ENCODE measurements at regions not wholly inside any gene's neighbourhood (a gene's known extent, or its start where the extent isn't known, plus 50 kb on each side); places are given as distances from the start of the nearest gene placed in this dataset.

DNA sequence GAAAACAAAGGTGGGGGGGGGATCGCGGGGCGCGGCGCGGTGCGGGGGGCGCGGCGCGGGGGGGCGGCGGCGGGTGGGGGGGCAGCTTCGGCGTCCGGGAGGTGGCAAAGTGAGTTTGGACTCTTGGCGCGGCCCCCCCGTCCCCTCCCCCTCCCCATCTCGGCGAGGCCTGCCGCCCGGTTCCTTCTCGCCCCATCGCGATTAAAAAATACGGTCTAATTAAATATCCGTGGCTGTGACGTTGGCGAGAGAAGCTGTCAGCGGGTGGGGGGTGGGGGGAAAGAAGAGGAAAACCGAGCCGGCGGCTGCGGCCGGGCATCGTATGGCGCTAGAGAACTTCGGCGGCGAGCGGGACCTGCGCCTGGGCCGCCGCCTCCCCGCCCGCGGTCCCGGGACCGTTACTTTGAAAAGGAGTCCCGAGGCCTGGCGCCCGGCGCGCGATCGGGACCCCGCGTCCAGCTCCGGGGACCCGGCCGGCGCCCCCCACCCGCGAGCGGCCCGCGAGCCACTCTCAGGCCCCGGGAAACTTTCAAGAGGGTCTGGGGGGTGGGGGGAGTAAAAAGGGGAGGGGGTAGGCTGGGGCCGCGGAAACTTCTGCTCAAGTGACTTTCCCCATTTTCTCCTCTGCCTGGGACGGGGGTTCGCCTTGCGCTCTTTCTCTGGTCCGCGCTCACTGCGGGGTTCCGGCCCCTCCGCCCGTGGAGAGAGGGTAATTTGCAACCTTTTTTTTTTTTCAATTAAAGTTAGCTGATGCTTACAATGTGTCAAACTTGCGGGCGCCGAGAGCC, 146.3 kb upstream of the ZNF536 start:
- intact Hi-C loops (cut with DNase I) = loop anchor here (2.0 to 10.0 kb wide), 4 partner anchors 147 to 426 kb away; partner anchors contain the start of gene ZNF536
- peak in 2 of 10 donors; percentile 52 to 57 for DNase-seq

DNA sequence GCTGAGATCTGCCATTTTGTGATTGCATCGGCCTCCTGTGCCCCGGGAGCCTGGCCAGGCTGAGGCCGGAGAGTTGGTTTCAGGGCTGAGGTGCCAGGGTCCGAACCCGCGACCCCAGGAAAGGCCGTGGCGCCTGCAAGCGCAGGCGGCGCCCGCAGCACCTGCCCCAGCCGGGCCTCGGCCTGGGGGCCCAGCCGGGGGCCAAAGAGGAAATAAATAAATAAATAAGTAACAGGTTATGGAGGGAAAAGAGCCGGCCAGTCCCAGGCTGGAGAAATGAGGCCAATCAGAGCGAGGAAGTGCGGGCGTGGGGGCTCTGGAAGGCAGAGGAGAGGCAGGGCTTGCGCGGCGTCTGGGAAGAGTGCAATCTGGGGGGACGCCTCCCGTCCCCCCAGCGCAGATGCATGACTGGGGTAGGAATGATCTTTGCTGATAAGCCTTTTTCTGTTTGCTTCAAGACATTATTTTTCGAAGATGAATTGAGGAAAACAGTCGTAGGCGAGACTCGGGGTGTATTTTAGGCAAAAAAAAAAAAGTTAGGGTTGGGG, 145.6 kb upstream of the ZNF536 start:
- intact Hi-C loops (cut with DNase I) = loop anchor here (2.0 to 10.0 kb wide), 4 partner anchors 146 to 426 kb away; partner anchors contain the start of gene ZNF536
- peak in 6 of 10 donors; percentile 39 to 91 (median 58) for DNase-seq

DNA sequence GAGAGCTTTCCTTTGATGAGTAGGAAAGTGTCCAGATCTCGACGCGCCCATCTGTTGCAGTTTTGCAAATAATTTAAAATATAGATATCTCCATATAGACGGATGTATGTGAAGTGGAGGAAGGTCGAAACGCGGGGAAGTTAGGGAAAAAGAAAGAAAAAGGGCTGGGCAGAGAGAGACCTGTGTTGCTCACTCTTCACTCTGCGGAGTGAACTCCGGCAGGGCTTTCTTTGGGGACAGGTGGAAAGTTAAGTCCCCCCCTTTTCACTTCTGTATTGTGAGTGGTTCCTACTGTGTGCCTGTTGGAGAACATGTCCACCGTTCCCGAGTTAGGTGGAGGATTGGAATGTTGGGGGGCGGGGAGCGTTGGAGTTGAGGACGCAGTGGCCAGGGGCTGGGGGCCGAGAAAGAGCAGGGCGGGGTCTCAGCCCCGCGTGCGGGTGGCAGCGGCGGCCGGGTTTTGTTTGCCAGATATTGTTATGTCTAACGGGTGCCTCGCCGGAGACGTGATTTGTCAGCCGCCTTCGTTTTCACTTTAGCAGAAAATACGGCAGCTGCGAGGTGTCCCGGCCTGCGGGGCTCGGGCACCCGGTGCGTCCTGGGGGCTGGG, 145.1 kb upstream of the ZNF536 start:
- peak in 2 of 10 donors; percentile 45 to 74 for DNase-seq
- intact Hi-C loops (cut with DNase I) = loop anchor here (2.0 to 10.0 kb wide), 4 partner anchors 146 to 425 kb away; partner anchors contain the start of gene ZNF536

DNA sequence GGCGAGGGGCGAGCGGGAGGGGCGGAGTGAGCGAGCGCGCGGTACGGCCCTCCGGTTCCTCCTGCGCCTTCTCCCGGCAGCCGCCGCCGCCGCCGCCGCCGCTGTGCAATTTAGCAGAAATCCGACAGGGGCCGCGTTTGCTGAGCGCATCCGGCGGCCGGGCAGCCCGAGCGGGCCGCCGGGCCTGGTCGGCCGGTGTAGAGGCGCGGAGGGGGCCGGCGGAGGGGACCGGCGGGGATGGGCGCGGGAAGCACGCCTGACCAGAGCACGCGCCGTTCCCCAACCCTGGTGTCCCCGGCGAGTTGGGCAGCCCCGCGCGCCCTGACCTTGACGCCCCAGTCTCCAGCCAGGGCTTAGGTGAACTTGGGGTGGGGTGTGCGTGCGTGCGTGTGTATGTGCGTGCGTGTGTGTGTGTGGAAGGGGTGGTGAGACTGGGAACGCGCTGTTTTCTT, 144.5 kb upstream of the ZNF536 start:
- DNase-seq = peak; percentile 65 to 97 (median 76)
- intact Hi-C loops (cut with DNase I) = loop anchor here (2.0 to 10.0 kb wide), 4 partner anchors 145 to 425 kb away; partner anchors contain the start of gene ZNF536

DNA sequence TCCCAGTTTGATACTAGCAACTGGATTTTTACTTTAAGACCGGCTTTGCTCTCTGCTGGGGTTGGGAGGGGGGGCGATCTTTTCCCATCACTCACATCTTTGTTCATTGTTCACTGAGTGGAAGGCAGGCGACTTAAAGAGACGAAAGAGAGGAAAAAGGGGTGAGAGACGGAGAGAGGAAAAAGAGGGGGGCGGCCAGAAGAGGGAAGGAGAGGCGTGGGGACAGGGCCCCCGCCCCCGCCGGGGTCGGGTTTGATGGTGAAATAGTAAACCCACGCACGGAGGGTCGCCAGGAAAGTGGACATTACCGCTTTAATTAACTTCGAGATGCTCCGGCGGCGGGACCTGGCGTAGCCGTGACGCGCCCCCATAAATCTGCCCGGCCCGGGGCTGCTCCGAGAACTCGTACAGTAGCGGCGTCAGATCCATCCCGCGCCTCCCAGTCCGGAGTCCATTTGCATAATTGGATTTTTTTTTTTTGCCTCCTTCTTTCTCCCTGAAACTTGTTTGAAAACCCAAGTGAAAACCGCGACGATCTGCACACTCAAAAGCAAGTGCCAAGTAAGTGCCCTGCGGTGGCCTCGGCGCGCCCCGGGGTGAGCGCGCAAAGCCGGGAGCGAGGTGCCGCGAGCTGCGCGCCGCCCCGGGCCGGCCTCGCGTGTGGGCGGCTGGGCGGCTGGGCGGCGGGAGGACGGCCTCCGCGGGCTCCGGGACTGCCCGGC, 143.9 kb upstream of the ZNF536 start:
- intact Hi-C loops (cut with DNase I) = loop anchor here (5.0 to 10.0 kb wide), 3 partner anchors 179 to 424 kb away; no protein-coding TSS in a partner anchor
- peak in 2 of 10 donors; percentile 38 to 89 for DNase-seq

DNA sequence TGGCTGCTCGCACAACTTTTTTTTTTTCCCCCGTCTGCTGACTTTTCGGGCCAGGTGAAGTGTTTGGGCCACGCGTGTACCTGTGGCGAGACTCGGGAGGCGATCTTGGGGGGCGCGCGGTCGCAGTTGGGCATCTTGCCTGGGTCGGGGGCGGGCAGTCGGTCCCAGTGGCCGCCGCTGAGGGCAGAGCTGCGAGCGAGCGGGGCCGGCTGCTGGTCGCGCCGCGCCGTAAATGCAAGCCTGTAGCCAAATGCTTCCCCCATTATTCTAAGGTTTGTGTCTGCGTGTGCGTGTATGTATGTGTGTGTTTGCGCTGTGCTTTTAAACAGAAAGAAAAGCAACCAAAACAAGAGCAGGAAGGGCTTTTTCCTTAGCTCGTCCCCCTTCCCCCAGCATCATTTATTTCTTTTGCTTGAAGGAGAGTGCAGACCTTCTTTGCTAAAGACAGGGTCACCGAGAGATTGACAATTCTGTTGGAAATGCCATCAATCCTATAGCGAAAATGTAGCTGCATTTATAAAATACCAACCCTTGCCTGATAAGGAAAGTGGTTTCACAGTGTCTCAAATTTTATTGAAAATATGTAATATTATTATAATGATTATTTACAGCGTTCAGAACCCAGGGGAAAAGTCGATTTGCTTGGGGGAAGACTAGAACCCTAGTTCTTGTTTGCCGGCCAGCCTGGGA, 143.2 kb upstream of the ZNF536 start:
- peak in 1 of 10 donors; percentile 58 for DNase-seq

DNA sequence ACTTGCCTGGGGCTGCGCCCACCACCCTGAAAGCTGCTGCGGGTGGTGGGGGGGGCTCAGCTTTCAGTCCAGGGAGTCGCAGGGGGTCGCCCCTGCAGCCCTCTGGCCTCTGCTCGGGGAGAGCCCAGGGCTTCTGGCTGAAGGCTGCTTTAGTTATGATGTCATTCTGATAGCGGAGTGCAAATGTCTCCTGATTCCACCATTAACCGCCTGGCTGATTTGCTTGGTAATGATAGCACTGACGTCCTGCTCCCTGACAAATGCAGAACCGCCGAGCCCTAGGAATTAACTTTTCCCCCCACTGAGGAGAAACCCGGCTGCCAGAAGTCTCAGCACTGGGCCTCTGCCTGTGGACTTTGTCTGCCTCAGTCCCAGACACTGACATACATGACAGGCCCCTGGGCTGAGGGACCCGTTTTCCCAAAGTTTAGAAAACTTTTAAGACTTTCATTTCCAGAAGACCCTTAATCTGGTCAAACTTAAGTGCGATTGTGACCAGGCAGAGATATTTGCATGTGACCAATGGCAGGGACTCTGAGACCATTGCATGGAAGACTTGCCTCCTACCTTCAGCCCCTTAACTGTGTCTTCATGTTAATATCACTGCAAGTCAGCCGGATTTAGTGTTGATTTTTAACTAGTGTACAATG, 142.5 kb upstream of the ZNF536 start:
- intact Hi-C loops (cut with DNase I) = loop anchor here (1.0 to 10.0 kb wide), 5 partner anchors 65 to 423 kb away; no protein-coding TSS in a partner anchor
- peak in 1 of 10 donors; percentile 31 for DNase-seq

More for the DNA sequence above, 143.2 kb upstream of the ZNF536 start:
- intact Hi-C loops (cut with DNase I) = loop anchor here (1.0 to 10.0 kb wide), 4 partner anchors 115 to 423 kb away; no protein-coding TSS in a partner anchor

DNA sequence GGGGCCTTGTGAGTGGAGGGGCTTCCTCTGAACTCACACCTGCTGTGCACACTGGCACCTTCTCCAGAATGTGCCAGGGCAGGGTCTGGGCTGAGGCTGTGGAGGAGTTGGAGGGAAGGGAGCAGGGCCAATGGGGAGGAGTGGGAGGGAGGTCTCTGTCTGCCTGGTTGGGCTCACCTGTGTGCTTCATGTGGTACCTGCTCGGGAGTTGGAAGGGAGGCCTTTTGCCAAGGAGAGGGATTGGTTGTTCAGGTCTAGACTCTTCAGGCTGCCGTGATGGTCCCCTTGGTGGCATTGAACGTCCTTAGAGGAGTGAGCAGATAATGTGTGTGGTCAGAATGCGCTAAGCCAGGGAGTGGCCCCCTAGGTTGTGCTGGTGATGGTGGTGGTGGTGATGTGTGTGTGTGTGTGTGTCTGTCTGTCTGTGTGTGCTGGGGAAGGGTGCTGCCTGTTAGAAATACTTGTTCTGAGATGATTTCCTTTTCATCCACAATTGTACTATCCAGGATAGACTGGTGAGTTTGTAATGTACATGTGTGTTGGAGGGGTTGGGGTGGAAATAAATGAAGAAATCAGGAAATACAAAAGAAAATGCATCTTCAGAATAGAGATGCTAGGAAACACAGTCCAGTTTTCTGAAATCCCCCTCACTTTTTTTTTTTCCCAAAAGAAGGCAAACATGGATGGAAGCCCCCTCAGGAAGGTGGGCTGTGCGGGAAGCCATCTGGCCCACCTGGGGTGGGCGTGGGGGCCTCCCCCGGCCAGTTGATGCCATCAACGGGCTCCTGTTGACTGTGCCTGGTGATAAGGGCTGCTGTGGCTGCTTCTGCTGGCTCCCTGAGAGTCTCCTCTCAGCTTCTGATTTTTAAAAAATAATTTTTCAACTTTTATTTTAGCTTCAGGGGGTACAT, 140.5 kb upstream of the ZNF536 start:
- DNase-seq = peak in 1 of 10 donors; percentile 7
- intact Hi-C loops (cut with DNase I) = loop anchor here (10.0 kb wide), 1 partner anchor 63 kb away; no protein-coding TSS in a partner anchor

DNA sequence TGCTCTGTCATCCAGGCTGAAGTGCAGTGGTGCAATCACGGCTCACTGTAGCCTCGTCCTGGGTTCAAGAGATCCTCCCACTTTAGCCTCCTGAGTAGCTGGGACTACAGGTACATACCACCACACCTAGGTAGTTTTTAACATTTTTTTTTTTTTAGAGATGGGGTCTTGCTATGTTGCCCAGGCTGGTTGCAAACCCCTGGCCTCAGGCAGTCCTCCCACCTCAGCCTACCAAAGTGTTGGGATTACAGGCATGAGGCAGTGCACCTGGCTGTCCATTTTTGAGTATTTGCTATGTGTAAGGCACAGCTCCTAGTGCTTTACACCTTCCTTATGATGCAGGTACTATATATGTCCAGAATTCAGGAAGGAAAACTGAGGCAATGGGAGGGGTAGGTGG, 138.8 kb upstream of the ZNF536 start:
- intact Hi-C loops (cut with DNase I) = loop anchor here (10.0 kb wide), 1 partner anchor 61 kb away; no protein-coding TSS in a partner anchor
- no peak for DNase-seq

DNA sequence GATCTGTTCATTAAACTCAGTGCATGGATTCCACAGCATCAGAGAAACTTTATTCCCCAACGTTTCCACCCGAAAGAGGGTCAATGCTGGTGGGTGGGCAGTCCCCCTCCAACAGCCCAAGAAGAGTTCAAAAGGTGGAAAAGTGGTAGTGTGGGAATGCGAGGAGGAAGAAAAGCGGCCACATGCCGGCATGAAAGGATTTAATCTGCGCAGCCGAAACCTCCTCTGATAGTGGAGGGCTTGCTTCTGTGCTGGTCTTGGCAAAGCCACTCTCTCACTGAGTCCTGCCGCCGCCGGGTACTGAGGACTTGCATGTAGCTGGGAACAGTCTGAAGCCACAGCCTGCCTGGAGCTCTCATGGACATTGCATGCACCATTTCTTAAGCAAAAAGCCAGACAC, 136.2 kb upstream of the ZNF536 start:
- intact Hi-C loops (cut with DNase I) = loop anchor here (10.0 kb wide), 1 partner anchor 59 kb away; no protein-coding TSS in a partner anchor
- DNase-seq = peak in 8 of 10 donors; percentile 51 to 95 (median 72)

DNA sequence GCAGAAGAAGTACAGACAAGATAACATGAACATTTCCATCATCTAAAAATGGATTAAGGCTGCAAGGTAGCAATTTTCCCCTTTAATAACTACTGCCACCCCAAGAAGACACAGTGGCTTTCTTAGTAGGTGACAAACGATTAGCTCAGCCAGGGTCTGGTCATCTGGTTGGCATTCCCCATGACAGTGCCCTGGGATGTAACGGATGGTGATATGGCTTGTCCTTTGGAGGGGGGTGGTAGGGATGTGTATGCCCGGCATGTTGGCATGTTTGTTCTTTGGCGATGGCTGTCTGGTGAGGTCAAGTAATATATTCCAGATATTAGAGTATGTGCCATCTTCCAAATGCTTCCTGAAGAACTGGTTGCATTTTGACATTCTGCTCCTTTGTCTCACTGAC, 135.6 kb upstream of the ZNF536 start:
- no peak for DNase-seq
- intact Hi-C loops (cut with DNase I) = loop anchor here (10.0 kb wide), 1 partner anchor 58 kb away; no protein-coding TSS in a partner anchor

DNA sequence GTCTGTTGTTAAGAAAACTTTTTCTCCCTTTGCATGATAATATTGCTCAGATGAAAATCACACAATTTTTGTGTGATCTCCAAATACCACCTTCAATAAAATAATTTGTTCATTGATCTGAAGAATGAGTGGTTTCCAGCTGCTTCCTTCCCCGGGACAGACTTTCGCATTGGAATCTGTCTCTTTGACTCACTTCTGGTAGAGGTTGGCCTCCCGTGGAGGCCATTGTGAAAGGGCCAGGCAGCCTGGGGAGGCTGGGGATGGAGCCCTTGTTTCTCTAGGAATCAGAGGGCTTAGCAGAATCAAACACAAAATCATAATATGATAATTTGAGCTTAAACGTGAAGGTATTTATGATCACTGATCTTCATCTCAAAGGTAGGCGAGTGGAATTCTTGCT, 135.0 kb upstream of the ZNF536 start:
- intact Hi-C loops (cut with DNase I) = loop anchor here (10.0 kb wide), 1 partner anchor 58 kb away; no protein-coding TSS in a partner anchor

DNA sequence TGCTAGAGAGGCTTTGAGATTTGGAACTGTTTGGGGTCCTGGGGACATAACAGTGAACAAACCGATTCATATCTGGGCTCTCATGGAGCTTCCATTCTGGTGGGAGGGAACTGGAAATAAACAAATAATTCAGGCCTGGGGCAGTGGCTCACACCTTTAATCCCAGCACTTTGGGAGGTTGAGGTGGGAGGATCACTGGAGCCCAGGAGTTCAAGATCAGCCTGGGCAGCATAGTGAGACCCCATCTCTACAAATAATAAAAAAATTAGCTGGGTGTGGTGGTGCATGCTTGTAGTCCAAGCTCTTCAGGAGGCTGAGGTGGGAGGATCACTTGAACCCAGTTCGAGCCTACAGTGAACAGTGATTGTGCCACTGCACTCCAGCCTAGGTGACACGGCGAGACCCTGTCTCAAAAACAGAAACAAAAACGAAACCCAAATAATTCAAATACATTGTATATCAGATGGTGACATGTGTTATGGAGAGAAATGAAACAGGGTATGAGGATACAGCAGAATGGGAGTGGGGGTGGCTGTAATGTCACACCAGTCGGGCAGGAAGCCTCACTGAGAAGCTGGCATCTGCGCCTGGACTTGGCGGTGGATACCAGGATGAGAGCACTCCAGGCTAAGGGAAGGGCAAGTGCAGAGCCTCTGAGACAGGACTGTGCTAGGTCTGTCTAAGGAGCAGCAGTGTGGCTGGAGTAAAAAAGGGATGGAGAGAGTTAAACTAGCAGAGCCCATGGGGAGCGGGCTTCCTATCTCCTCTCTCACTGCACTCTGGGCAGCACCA, 131.1 kb upstream of the ZNF536 start:
- no peak for DNase-seq
- intact Hi-C loops (cut with DNase I) = no loop called here

More for the DNA sequence above, 135.0 kb upstream of the ZNF536 start:
- DNase-seq = no peak

DNA sequence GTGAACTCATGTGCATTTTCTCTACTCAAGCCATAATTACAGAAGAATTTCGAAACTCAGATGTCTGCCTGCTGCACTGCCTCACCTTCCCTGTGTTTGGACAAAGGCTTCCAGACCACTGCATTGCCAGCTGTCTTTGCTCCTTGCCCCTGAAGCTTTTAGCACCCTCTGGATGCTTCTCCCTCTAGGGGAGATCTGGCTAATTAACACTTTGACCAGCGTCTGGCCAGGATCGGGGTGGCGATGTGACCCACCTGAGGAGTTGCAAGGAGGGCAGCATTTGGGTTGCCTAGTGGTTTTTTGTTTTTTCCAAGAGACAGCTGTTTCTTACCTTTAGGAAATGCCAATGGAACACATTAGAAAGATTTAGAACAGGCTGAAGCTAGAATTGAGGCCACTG, 127.7 kb upstream of the ZNF536 start:
- DNase-seq = no peak
- intact Hi-C loops (cut with DNase I) = no loop called here

DNA sequence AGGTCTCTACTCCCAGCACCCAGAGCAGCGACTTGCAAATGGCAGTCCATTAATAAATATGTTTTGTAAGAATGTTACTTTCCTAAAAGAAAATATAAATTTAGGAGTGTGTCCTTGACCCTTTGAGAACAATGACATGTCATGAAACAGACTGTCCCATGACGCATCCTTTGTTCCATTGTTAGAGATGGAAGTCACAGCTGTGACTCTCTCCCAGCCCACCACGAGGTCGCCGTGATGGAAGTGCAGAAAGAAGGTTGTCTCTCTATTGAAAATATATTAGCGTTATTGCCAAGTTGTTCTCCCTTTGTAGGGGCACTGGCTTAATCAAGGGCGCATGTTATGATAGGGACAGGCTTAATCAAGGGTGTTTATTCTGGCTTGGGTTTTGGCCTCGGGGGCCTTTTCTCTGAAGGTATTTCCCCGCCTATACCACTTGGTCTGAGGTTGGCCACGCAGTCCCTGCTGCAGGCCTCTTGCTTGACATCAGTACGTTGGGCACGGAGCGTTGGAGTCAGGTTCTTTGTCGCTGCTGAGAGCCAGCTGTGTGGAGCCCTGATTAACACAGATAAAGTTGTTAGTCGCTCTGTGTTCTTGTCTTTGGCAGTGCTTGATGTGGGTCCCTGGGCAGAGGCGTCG, 126.7 kb upstream of the ZNF536 start:
- DNase-seq = peak in 1 of 10 donors; percentile 22
- intact Hi-C loops (cut with DNase I) = no loop called here

DNA sequence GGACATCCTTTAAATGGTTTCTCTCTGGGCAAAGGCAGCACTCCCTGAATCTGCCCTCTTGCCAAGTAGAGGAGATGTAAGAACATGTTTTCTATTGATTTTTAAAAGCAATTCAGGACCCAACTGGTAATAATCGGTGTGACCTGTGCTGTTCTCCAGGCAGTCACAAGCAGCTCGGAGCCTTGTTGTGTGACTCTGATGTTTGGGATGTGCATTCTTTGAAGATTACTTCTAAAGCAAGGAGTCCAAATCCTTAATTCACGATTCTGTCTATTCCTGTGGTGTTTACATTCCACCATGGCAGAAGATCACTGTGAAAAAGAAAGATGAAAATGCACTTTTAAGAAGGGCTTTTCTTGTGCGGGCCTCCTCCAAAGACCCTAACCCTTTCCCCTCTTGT, 122.3 kb upstream of the ZNF536 start:
- intact Hi-C loops (cut with DNase I) = no loop called here
- DNase-seq = peak in 1 of 10 donors; percentile 5

Data from posterior cingulate gyrus (tissue), 11 donors.